HG03442 (cell line): ENCODE measurements at regions not wholly inside any gene's neighbourhood (a gene's known extent, or its start where the extent isn't known, plus 50 kb on each side); places are given as distances from the start of the nearest gene placed in this dataset.

Source experiments
- ATAC-seq: cut with Tn5 transposase; IDR thresholded peaks from one replicate; pipeline ENCODE4 v1.9.1; 2021; ENCODE audit warnings: mild to moderate bottlenecking, moderate library complexity; ENCODE audit not compliant: unreplicated experiment

GRCh38 chr6:1201547-1202200, 110.2 kb upstream of the FOXQ1 start:
- ATAC-seq, result no peak

- ATAC-seq, result no peak
These were observed 111.3 kb upstream of the FOXQ1 start for GRCh38 chr6:1200409-1201101.

DNA sequence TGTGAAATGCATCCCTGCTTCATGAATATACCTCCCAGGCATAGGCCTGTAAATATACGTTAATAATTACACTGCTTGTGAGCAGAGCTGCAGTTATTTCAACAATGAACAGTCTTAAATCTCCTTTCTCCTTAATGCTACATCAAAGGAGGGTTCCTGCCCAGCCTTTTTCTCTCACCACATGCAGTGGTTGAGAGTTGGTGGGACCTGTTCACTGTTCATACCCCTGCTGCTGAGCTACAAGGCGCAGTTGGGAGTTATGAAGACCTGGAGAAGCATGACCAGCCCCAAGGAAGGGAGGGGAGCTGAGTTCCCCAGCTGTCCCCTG, 111.9 kb upstream of the FOXQ1 start:
- ATAC-seq, result no peak

DNA sequence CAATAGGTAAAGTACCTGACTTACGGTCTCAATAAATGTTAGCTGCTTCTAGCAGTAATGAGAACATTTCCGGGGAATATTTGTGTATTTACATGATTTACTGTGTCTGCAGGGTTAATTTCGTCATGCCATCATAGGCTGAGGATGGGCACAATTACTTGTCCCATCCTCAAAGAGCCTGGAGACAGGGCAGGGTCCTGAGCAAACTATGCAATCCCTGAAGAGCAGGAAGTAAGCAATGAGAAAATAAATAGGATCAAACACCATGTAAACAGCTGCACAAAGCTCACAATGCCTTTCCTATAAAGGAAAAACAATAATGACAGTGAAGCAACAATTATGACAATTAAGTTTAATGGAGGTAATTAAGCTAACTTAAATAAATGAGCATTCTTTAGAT, 114.6 kb upstream of the FOXQ1 start:
- ATAC-seq, result no peak

DNA sequence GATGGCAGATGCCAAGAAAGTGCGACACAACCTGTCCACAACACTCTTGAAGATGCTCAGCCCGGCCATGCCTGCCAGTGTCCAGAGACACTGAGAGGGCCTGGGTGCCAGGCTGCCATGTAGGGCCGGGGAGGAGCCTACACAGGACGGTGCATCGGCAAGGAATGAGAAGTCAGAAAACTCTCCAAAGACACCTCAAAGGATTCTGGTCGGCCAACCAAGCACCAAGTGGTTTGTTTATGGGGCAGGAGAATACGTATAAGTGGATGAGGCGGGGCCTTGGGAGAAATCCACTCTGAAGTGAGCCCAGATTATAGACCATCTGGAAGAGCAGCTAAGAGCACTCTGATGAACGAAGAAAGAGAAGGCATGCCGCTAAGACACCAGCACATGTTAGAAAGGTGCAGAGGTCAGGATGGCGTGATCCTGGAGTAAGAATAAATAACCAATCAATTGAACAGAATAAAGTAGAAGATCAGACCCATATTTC, 120.7 kb upstream of the FOXQ1 start:
- no peak for ATAC-seq

DNA sequence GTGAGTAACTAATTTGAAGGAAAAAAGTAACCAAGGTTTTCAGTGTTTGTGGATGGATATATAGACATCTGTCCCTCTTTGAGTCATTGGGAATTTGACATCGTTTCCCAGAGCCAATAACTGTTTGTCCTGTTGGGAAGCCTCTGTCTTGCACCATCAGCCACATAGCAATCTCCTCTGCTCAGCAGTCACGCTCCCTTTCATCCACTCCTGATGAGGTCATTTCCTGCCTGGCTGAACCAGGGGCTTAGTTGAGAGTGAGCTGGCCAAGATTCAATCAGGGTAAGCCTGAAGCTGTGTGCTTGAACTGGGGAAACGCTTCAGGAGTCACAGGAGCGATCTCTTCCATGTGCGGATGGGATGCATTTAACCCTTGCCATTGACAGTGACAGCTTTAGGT, 121.5 kb upstream of the FOXQ1 start:
- no peak for ATAC-seq

DNA sequence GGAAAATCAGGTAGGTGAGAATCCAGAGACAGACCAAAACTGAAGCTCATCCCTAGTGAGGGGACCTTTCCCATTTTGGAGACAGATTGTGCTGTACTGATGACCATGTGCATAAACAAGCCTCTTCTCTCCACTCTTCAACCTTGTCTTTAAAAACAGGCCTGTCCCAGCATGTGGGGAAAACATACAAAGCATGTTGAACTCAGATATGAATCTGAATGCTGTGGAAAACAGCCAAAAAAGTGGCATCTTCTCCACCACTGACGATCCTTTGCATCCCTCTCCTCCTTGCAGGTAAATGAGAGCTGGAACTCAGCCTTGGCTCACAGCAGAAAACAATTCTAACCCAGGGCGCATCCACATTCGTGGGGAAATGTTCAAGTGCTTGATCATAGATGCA, 123.7 kb upstream of the FOXQ1 start:
- ATAC-seq, result no peak

- ATAC-seq, result no peak
These were observed 124.4 kb upstream of the FOXQ1 start for GRCh38 chr6:1187293-1188131.

DNA sequence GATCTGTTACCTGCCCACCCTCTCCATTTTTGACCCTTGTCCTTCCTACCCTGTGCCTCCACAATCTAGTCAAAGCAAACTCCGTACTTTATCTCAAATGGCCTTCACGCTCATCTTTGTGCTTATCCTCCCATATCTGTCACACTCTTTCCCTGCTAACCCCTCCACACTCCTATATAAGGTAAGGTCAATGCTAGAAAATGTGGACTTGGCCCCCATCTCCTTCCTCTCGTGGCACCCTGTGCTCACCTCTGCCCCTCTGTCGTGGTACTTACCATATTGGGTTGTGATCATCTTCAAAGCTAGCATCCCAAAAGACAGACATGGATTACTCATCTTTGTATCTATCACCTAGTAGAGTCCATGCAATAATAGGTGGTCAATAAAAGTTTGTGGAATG, 127.6 kb upstream of the FOXQ1 start:
- ATAC-seq, result no peak

- no peak for ATAC-seq
These were observed 129.0 kb upstream of the FOXQ1 start for GRCh38 chr6:1182722-1183521.

- no peak for ATAC-seq
These were observed 129.8 kb upstream of the FOXQ1 start for GRCh38 chr6:1181939-1182605.

DNA sequence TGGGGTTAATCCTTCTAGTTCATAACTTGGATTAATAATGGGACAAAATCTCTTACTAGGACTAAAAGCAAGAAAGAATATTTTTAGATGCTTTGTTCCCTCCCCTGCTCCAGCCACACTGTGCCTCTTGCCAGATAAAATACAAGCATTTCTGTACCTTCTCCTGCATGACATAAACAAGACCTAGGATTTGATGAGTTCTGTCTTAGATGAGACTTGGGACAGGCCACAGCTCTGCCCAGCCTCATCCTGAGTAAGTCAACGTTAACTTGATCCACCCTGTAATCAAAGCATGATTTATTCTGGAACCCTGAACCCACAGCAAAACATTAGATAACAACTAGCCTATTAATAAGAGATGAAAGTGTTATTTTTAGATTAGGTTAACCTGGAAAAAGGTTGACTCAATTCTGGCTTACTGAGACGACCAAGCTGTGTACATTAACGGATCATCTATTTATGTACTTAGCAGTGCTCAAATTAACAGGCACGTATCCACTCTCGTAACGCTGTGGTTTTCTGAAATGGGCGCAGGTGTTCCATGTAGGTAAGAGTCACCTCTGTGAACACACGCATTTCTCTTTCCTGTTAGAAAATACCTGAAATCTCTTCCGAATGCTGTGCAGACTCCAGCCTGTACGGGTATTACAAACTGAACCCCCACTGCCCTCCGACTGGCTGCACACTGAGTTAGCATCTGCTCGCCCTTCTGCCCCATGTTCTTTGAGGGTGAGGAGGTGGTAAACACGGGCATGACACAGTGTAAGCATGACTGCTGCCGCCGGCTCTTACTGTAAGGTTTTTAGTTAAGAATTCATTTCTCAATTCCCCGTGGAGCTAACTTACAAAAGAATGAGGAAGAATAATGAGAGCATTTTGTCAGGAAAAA, 132.1 kb upstream of the FOXQ1 start:
- ATAC-seq, result no peak

GRCh38 chr6:1178590-1178989, 133.3 kb upstream of the FOXQ1 start:
- ATAC-seq, result no peak

DNA sequence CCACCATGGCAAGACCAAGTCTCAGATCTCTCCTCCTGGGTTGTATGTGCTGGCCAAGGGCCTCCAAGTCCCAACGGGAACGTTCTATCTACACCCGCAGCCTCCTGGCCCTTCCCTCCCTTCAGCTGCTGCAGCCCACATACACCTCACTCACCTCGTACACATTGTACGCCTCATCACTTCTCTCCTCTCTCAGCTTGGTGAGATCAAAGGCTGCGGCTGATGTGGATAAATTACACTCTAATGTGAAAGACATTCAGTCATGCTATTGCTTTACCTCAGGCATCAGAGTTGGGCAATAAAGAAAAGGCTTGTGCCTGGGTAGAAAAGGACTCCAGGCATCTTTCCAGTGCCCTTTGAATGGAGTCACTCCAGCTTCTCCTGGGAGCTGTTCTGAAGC, 135.3 kb upstream of the FOXQ1 start:
- ATAC-seq, result no peak

DNA sequence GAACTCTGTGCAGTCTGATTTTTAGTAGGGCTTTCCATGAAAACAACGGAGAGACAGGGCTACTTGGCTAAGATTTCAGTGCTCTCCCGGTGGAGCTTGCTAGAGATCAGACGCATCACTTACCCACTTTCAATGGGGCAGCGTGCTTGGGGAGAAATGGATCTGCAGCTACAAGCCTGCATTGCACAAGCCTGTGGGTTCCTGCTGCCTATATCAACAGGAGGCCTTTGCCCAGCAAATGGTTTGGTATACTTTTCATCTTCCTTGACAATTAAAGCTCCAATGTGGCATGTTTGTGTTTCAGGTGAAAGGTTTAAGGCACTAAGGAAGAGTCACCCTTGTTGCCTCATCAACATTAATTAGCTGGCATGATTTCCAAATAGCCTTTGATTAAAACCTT, 136.0 kb upstream of the FOXQ1 start:
- ATAC-seq, result no peak

DNA sequence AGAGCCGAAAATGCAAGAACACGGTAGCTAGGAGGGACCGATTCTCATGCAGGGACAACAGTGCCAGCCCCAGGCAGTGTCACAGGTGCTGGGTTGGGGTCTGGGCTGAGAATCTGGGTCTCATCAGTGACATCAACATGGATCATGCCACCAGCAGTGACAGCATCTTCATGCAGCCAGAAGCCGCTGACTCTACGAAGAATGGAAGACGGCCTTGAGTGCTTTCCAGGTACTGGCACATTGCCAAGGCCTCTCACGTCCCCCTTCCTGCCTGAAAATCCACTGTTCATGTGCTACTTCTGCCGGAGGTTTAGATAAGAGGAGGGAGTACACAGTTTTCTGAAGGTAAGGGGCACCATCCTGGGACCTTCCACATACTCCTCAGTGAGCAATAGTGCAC, 141.1 kb upstream of the FOXQ1 start:
- no peak for ATAC-seq

DNA sequence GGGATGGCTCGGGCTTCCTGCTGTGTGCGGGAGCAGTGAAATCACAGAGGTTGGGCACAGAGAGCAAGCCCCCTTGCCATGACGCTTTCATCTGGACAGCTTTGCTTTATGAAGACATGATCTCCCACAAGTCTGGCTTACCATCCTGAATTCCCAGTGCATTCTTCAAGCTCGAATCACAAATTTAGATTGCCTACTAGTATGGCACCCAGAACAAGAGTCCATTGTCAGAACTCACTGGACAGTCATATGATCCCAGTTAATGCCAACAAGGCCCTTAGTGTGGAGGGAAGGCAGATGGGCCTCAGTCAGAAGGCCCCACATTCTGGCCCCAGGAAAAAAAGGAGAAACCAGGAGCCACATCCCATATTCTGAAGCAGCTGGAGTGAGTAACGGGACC, 147.3 kb upstream of the FOXQ1 start:
- ATAC-seq, result no peak

GRCh38 chr6:1163501-1163900, 148.4 kb upstream of the FOXQ1 start:
- no peak for ATAC-seq

DNA sequence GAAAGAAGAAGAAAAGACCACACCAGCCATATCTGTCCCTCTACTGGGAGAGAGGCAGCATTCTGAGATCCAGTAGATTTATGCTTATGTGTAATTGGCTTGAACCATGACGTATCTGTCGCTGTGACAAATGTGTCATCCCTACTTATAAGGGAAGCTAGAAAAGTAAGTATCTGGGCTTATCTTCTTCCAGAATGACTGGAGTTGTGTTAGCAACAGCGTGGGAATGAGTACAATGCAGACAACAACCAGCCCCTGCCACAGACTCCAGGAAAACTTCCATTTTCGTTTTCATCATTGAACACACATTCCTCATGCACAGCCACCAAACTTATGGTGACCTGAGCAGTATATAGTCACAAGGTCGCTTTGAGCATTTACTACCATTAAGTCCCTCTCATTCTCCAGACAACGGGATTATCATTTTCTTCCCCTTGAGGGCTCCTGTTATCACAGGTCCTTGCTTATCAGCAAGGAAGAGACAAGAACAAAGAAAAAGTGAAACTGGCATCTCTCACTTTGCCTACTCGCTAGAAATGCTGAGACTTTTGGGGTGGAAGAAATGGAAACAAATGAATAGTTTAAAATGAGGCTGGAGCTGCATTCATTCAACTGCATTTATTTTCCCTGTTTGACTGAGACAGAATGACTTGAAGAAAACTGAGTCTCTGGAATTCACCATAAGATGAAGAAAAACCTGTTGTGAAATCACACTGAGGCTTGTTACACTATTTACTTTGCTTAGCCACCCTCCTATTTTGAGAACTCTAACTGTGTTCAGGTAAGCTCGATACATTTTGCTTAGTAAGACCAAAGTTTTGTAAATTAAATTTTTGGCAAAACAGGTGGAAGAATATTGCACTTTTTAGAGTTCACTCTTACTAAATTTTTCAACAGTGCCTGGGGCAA, 149.3 kb upstream of the FOXQ1 start:
- ATAC-seq, result no peak
